H9 (cell line): ENCODE measurements at regions not wholly inside any gene's neighbourhood (a gene's known extent, or its start where the extent isn't known, plus 50 kb on each side); places are given as distances from the start of the nearest gene placed in this dataset.

ENCODE experiments used
- DNase-seq: peaks from one replicate; pipeline ENCODE4 v3.0.0-alpha.2; 2017
- H2AFZ ChIP-seq: one replicate; pipeline ENCODE4 v1.6.1; 2013; ENCODE audit warnings: mild to moderate bottlenecking, low read length, control low read depth, moderate library complexity
- H2AK5ac ChIP-seq: 2 replicates; pipeline ENCODE4 v1.6.1; 2013; ENCODE audit warnings: low read length, control low read depth, mixed read lengths; ENCODE audit not compliant: insufficient read length
- H2BK120ac ChIP-seq: one replicate; pipeline ENCODE4 v1.6.1; 2013; ENCODE audit warnings: low read depth, mild to moderate bottlenecking, low read length, control low read depth, inconsistent platforms; ENCODE audit not compliant: poor library complexity, severe bottlenecking
- H2BK12ac ChIP-seq: 2 replicates; pipeline ENCODE4 v1.6.1; 2013; ENCODE audit warnings: low read length, control low read depth, mixed read lengths, low read depth; ENCODE audit not compliant: insufficient read length
- H2BK15ac ChIP-seq: 2 replicates; pipeline ENCODE4 v1.6.1; 2013; ENCODE audit warnings: low read depth, low read length, control low read depth
- H2BK20ac ChIP-seq: one replicate; pipeline ENCODE4 v1.6.1; 2013; ENCODE audit warnings: low read depth, mild to moderate bottlenecking, low read length, control low read depth, inconsistent platforms; ENCODE audit not compliant: poor library complexity, severe bottlenecking
- H2BK5ac ChIP-seq: 2 replicates; pipeline ENCODE4 v1.6.1; 2013; ENCODE audit warnings: low read length, control low read depth, mixed read lengths; ENCODE audit not compliant: insufficient read length
- H3K14ac ChIP-seq: 2 replicates; pipeline ENCODE4 v1.6.1; 2013; ENCODE audit warnings: low read length, control low read depth; ENCODE audit not compliant: insufficient read depth
- H3K18ac ChIP-seq: 2 replicates; pipeline ENCODE4 v1.6.1; 2013; ENCODE audit warnings: low read depth, mild to moderate bottlenecking, mixed read lengths, low read length, control low read depth; ENCODE audit not compliant: insufficient read length
- H3K23ac ChIP-seq: 2 replicates; pipeline ENCODE4 v1.6.1; 2013; ENCODE audit warnings: low read length, control low read depth, mixed read lengths, low read depth; ENCODE audit not compliant: insufficient read length
- H3K23me2 ChIP-seq: 2 replicates; pipeline ENCODE4 v1.6.1; 2013; ENCODE audit warnings: low read depth, mild to moderate bottlenecking, mixed read lengths, low read length, control low read depth; ENCODE audit not compliant: insufficient read length, poor library complexity, severe bottlenecking
- H3K27ac ChIP-seq: 2 replicates; pipeline ENCODE4 v1.5.1; 2013; ENCODE audit warnings: low read length, control low read depth, mixed read lengths, low read depth; ENCODE audit not compliant: insufficient read length
- H3K27me3 ChIP-seq: 2 replicates; pipeline ENCODE4 v1.6.1; 2013; ENCODE audit warnings: low read length, control low read depth, inconsistent platforms; ENCODE audit not compliant: insufficient read depth
- H3K4ac ChIP-seq: 2 replicates; pipeline ENCODE4 v1.6.1; 2013; ENCODE audit warnings: low read depth, mild to moderate bottlenecking, control low read depth, inconsistent platforms, low read length, moderate library complexity
- H3K4me1 ChIP-seq: 2 replicates; pipeline ENCODE4 v1.6.1; 2013; ENCODE audit warnings: low read length, control low read depth, inconsistent platforms; ENCODE audit not compliant: insufficient read depth
- H3K4me2 ChIP-seq: 2 replicates; pipeline ENCODE4 v1.6.1; 2013; ENCODE audit warnings: low read length, control low read depth, mixed read lengths; ENCODE audit not compliant: insufficient read length, insufficient read depth
- H3K56ac ChIP-seq: 2 replicates; pipeline ENCODE4 v1.6.1; 2013; ENCODE audit warnings: low read depth, mild to moderate bottlenecking, mixed read lengths, low read length, control low read depth; ENCODE audit not compliant: insufficient read length
- H3K79me1 ChIP-seq: 2 replicates; pipeline ENCODE4 v1.6.1; 2013; ENCODE audit warnings: low read depth, mild to moderate bottlenecking, moderate library complexity, low read length, control low read depth, inconsistent platforms; ENCODE audit not compliant: insufficient read depth, poor library complexity, severe bottlenecking
- H3K79me2 ChIP-seq: 2 replicates; pipeline ENCODE4 v1.6.1; 2013; ENCODE audit warnings: low read length, control low read depth, inconsistent platforms; ENCODE audit not compliant: insufficient read depth
- H3K9ac ChIP-seq: 2 replicates; pipeline ENCODE4 v1.6.1; 2013; ENCODE audit warnings: low read length, control low read depth, mixed read lengths; ENCODE audit not compliant: insufficient read length; ENCODE audit errors: extremely low read depth
- H3K9me3 ChIP-seq: one replicate; pipeline ENCODE4 v1.6.1; 2013; ENCODE audit warnings: low read depth, low read length, inconsistent platforms; ENCODE audit not compliant: control insufficient read depth
- H3T11ph ChIP-seq: one replicate; pipeline ENCODE4 v1.6.1; 2013; ENCODE audit warnings: mild to moderate bottlenecking, low read length, control low read depth, inconsistent platforms
- H4K20me1 ChIP-seq: one replicate; pipeline ENCODE4 v1.6.1; 2013; ENCODE audit not compliant: control insufficient read depth, insufficient read length, insufficient read depth
- H4K5ac ChIP-seq: 2 replicates; pipeline ENCODE4 v1.6.1; 2013; ENCODE audit warnings: low read depth, mild to moderate bottlenecking, mixed read lengths, low read length, control low read depth; ENCODE audit not compliant: insufficient read length
- H4K8ac ChIP-seq: replicated peaks from 2 replicates; pipeline ENCODE4 v1.6.1; 2013; ENCODE audit warnings: low read length, control low read depth, mixed read lengths, low read depth; ENCODE audit not compliant: insufficient read length
- H4K91ac ChIP-seq: 2 replicates; pipeline ENCODE4 v1.6.1; 2013; ENCODE audit warnings: low read depth, mild to moderate bottlenecking, moderate library complexity, mixed read lengths, low read length, control low read depth; ENCODE audit not compliant: insufficient read length
- H3K27ac Mint-ChIP-seq, 3 experiments: 2 replicates in 2 of 3; 3 replicates in 1 of 3; pipeline ENCODE4 v1.8.0; 2020 to 2021; ENCODE audit warnings: mixed read lengths in 3 of 3, mild to moderate bottlenecking in 1 of 3, moderate library complexity in 1 of 3
- H3K27me3 Mint-ChIP-seq: 2 replicates; pipeline ENCODE4 v1.8.0; 2021; ENCODE audit warnings: low read depth, mild to moderate bottlenecking, moderate library complexity, mixed read lengths
- H3K36me3 Mint-ChIP-seq, 3 experiments: 2 replicates in 2 of 3; 3 replicates in 1 of 3; pipeline ENCODE4 v1.8.0; 2020 to 2021; ENCODE audit warnings: low read depth in 3 of 3, mixed read lengths in 3 of 3; ENCODE audit not compliant: insufficient read depth in 1 of 3
- H3K4me1 Mint-ChIP-seq, 2 experiments: 2 replicates each; pipeline ENCODE4 v1.8.0; 2020; ENCODE audit warnings: mixed read lengths in 2 of 2
- H3K4me3 Mint-ChIP-seq, 2 experiments: 2 replicates in 1 of 2; 3 replicates in 1 of 2; pipeline ENCODE4 v1.8.0; 2020 to 2021; ENCODE audit warnings: mild to moderate bottlenecking in 2 of 2, mixed read lengths in 2 of 2, moderate library complexity in 1 of 2
- H3K9me3 Mint-ChIP-seq, 2 experiments: 2 replicates in 1 of 2; 3 replicates in 1 of 2; pipeline ENCODE4 v1.8.0; 2020; ENCODE audit warnings: mild to moderate bottlenecking in 2 of 2, mixed read lengths in 2 of 2, moderate library complexity in 1 of 2
- CTCF ChIP-seq: fragments of 200-600 bp; sonication (generic); conservative IDR thresholded peaks from 3 replicates; pipeline ENCODE4 v1.8.0; 2021; ENCODE audit warnings: antibody characterized with exemption, mild to moderate bottlenecking
- WGBS: extraction: QIAGEN DNeasy Blood & Tissue Kit; methylation state at CpG from one replicate; pipeline ENCODE4 v1.1.7; 2013; ENCODE audit warnings: missing lambda C conversion rate, low lambda C conversion rate, mixed read lengths; ENCODE audit not compliant: insufficient read length; ENCODE audit errors: extremely low coverage; 5-methylcytosine and 5-hydroxymethylcytosine counted together

GRCh38 chr2:41410011-41410410 is 637.8 kb upstream of the PKDCC start:
- Mint-ChIP-seq H3K36me3 (no peaks in the 10 kb centered on the region), H3K27ac (peak overlapping the region in 1 of 3 experiments; percentile 21; a peak in 2 of 7 replicates), H3K4me1 (peaks cover 0 to 3% of the 10 kb centered on the region in 2 experiments; a peak in 1 of 4 replicates), H3K27me3 (no peaks in the 10 kb centered on the region), H3K9me3 (no peaks in the 10 kb centered on the region; a peak in 1 of 5 replicates), H3K4me3 (no peak overlapping the region)
- no CpG with 5 or more reads among the region's 3 CpGs for WGBS
- H3K4me1 ChIP-seq = no peaks in the 10 kb centered on the region
- H4K8ac ChIP-seq = no peak overlapping the region
- H2BK20ac ChIP-seq = no peak overlapping the region
- no peak overlapping the region for H3K27ac ChIP-seq
- no peak overlapping the region for H3K4me2 ChIP-seq
- no peaks in the 10 kb centered on the region for H3K79me1 ChIP-seq
- H3K79me2 ChIP-seq = no peaks in the 10 kb centered on the region
- no peak overlapping the region for H2AK5ac ChIP-seq
- H3K27me3 ChIP-seq = no peaks in the 10 kb centered on the region
- H3K9me3 ChIP-seq = no peaks in the 10 kb centered on the region
- H3T11ph ChIP-seq = no peak overlapping the region
- H3K4ac ChIP-seq = no peak overlapping the region
- H2BK5ac ChIP-seq = no peak overlapping the region
- DNase-seq = no peak
- H3K9ac ChIP-seq = no peak overlapping the region
- no peak overlapping the region for H4K5ac ChIP-seq
- no peak overlapping the region for H3K14ac ChIP-seq
- no peak overlapping the region for H2BK15ac ChIP-seq
- no peak overlapping the region for H2BK120ac ChIP-seq
- H3K23me2 ChIP-seq = no peaks in the 10 kb centered on the region
- H3K18ac ChIP-seq = no peak overlapping the region
- no peak overlapping the region for H2AFZ ChIP-seq
- H3K56ac ChIP-seq = no peak overlapping the region
- no peak overlapping the region for H3K23ac ChIP-seq
- no peak overlapping the region for H4K91ac ChIP-seq
- H2BK12ac ChIP-seq = no peak overlapping the region
- TF ChIP-seq CTCF = no peak
- no peaks in the 10 kb centered on the region for H4K20me1 ChIP-seq
